Activated CD8-positive, alpha-beta memory T cell treated with anti-CD3 and anti-CD28 coated beads for 36 hours (primary cell): ENCODE measurements at regions not wholly inside any gene's neighbourhood (a gene's known extent, or its start where the extent isn't known, plus 50 kb on each side); places are given as distances from the start of the nearest gene placed in this dataset.

Source experiments
- CTCF ChIA-PET: fragments of 350-600 bp; sonication (Branson Sonifier 250); formaldehyde crosslinking; loops from one replicate; lab custom pipeline; 2021; ENCODE audit warnings: antibody characterized with exemption; lab: Charles Lee
- POLR2A ChIA-PET: fragments of 350-600 bp; sonication (Branson Sonifier 250); formaldehyde crosslinking; loops from one replicate; lab custom pipeline; 2021; ENCODE audit warnings: antibody characterized with exemption; lab: Charles Lee

DNA sequence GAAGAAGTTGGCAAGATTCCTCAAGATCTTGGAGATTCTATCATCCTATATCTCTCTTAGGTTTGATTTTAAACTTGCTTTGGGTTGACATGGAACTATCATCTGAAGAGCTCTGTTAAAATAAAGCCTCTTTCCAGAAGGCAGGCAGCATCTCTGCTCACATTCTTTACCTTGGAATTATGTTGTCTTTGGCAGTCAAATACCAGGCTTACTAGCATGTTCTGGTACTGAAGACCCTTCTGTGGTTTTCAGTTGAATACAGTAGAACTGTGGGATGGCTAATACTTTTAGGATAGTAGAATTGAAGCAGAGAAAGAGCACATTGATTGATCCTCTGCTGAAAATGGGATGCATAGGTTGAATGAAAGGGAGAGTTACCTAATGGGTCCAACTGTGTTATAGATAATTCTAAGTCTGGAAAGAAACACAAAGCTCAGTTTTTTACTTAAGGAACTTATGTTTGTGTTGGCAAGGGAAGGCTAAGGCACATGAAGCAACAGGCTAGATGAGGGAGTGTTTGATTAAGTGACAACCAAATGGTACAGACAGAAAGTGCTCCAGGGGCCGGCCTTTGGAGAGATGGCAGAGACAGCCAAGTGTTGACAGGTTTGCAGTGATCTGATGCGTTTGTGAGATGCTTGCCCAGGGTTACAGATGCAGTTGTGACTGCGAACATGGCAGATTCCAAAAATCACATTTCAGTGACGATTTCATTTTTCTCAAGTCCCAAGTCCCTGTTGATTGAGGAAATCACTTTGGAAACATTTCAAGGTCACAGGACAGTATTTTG, 397.9 kb downstream of the MEIS1 start:
- ChIA-PET CTCF (no interaction called here), POLR2A (no interaction called here)

- CTCF ChIA-PET = no interaction called here
- POLR2A ChIA-PET = no interaction called here
Observed at GRCh38 chr2:66834859-66835258, 399.9 kb downstream of the MEIS1 start.

- CTCF ChIA-PET = no interaction called here
- POLR2A ChIA-PET = no interaction called here
Observed at GRCh38 chr2:66836851-66837250, 401.9 kb downstream of the MEIS1 start.

- ChIA-PET POLR2A (no interaction called here), CTCF (no interaction called here)
Observed at GRCh38 chr2:66839551-66840320, 404.8 kb downstream of the MEIS1 start.

DNA sequence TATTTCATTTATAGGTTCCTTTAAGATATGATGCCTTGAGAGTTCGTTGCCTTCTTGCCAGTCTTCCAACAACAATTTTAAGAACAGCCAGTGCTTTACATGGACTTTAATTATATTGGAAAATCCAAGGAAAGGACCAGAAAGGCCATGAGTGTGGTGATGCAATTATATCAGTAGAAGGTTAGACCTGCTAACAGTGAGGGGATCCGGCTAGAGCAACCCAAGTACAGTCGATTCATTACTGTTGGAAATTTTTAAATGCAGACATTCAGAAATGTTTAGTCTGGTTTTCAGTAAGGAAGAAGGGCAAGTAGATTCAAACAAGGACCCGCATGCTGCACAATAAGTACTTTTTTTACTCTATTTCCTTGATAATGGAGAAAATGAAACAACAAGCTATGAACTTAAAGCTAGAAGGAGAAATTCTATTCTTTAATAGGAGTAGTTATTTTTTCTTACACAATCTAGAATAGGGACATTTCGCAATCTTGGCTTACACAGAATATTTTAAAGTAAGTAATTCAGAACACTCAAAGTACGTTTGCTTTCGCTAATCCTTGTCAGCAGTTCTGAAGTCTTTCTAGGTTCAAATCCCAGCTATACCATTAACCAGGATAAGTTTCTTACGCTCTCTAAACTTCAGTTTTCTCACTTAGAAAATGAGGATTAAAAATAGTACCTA, 405.5 kb downstream of the MEIS1 start:
- CTCF ChIA-PET = no interaction called here
- POLR2A ChIA-PET = no interaction called here

- POLR2A ChIA-PET = no interaction called here
- CTCF ChIA-PET = no interaction called here
Observed at GRCh38 chr2:66843847-66844246, 408.9 kb downstream of the MEIS1 start.

GRCh38 chr2:66845307-66845706, 410.4 kb downstream of the MEIS1 start:
- POLR2A ChIA-PET = no interaction called here
- CTCF ChIA-PET = no interaction called here

DNA sequence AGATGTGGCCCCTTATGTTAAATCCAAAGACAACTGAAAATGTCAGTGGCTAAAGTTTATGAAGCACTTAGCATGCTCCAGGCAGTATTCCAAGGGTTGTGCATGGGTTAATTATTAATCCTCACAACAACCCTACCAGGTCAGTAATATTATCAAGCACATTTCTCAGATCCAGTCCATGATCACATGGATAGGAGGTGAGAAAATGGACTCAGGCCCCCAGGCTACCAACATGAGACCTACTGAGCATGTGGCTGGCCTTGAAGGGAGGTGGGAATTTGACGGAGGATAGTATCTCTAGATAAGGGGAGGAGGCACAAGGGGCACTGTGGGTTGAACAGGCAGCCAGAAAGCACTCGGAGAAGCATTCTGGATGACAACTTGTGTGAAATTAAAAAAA, 412.0 kb downstream of the MEIS1 start:
- ChIA-PET CTCF (no interaction called here), POLR2A (no interaction called here)

- CTCF ChIA-PET = no interaction called here
Observed at GRCh38 chr2:66849153-66849755, 414.3 kb downstream of the MEIS1 start.

DNA sequence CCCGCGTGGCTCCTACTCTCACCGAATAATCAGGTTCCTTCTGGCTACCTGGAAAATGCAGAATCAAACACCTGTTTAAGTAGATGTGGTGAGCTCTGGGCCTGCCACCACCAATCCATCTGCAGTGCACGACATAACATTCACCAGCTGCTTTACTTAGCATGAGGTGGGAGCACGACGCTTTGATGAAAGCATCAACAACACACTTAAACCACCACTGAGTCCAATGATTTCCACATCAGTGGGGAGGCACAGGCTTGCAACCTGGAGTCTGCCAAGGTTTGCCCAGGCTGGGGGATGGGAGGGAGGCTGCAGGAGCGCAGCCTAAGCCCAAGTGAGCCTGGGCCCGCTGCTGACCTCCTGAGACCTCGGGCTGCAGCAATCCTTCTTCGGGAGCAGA, 415.5 kb downstream of the MEIS1 start:
- POLR2A ChIA-PET = no interaction called here
- CTCF ChIA-PET = no interaction called here

More at GRCh38 chr2:66849153-66849755, 414.3 kb downstream of the MEIS1 start:
- POLR2A ChIA-PET = no interaction called here

- ChIA-PET POLR2A (no interaction called here), CTCF (no interaction called here)
Observed at GRCh38 chr2:66851449-66851872, 416.5 kb downstream of the MEIS1 start.

DNA sequence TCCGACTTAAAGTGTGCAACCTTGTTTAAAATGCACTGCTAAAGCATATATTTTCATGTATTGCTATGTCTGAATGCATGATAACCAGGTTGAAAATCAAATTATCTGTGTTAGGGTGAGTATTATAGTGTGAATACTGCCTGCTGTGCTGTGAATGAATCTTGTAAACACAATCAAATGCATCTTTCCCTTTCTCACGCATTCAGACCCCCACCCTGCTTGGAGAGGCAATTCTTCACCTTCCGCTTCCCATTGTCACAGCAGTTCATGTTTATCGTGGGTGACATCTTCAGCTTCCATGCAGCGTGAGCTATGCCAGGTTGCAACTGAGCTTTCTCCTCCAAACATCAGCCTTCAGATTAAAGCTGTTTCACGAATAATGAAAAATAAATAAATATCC, 418.0 kb downstream of the MEIS1 start:
- ChIA-PET POLR2A (no interaction called here), CTCF (no interaction called here)

DNA sequence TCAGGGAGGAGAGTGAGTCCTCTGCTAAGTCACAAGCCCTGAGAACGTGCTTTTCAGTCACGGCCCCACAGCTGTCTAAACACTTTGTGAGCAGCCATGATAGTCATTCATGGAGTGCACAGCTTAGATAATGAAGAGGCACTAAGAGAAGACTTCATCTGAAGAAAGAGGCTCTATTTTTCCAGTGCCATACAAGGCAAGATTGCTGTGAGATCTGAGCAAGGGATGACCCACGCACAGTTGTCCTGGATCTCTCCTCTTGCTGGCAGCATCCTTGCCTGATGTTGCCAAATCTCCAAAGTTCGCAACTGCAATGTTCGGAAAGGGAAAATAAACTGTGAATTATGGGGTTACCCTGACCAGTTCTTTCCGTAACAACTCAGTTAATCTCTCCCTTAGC, 418.7 kb downstream of the MEIS1 start:
- ChIA-PET CTCF (no interaction called here), POLR2A (no interaction called here)

- CTCF ChIA-PET = no interaction called here
Observed at GRCh38 chr2:66854298-66854697, 419.4 kb downstream of the MEIS1 start.

DNA sequence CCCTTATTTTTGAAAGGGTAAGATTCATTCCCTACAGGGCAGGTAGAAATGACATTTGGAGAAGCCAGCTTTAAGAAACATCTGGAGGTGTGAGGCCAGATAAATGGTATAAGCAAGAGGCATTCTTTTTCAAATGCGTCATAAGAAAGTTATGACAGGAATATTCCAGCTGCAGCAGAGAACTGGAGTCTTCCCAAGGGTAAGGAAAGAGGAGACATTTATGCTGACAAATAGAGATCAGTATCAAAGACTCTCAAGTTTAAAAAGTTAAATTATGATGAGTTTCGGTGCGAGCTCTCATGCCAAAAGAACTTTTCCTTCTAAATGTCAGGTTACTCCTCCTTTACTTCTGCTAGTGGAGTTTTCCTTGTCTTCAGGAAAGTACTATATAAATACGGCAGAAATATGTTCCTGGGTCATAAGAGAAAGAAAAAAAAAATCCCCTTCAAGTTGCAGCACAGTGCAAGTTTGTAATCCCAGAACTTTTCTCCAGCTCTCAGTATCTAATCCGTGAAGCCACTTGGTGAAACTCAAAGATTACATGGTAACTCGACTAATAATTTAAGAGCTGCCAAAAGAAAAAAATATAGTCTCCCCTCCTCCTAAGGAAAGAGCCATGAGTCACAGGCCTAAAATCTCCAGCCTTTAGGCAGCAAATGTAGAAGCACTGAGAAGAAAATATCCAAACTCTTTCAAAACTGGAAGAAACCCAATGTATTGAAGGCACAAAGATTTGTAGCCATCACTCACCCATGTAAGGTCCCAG, 428.1 kb downstream of the MEIS1 start:
- CTCF ChIA-PET = no interaction called here
- POLR2A ChIA-PET = no interaction called here

More at GRCh38 chr2:66854298-66854697, 419.4 kb downstream of the MEIS1 start:
- POLR2A ChIA-PET = no interaction called here

- ChIA-PET POLR2A (no interaction called here), CTCF (no interaction called here)
Observed at GRCh38 chr2:66865161-66865560, 430.2 kb downstream of the MEIS1 start.

DNA sequence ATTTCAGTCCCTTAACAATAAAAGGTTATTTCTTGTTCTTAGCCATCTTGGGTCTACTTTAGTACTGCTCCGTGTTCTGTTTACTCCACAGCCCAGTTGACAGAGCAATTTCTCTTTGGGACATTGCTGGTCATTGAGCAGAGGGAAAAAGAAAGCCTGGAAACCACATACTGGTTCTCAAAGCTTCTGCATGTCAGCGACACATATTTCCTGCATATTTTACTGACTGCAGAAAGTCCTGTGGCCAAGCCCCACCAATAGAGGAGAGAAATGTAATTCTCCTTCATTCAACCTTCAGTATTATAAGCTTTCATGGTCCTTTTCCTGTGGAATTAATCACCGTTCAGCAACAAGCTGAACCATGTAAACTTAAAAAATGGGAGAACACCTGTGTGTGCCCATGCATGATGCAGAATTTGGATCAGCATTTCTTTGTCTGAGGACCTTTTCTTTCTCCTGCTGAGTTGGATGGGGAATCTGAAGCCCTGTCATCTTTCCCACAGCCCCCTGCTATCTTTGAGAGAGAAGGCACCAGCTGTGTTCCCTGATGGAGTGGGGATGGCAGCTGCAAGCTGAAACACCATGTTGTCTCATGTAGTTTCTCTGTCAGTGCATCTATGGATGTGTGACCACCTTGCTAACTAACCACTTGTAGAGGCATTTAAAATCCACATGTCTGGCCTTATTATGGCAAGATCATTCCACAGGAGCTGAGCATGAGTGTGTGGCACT, 431.6 kb downstream of the MEIS1 start:
- ChIA-PET CTCF (no interaction called here), POLR2A (no interaction called here)

- ChIA-PET CTCF (no interaction called here), POLR2A (no interaction called here)
Observed at GRCh38 chr2:66867063-66867441, 432.1 kb downstream of the MEIS1 start.

- CTCF ChIA-PET = no interaction called here
- POLR2A ChIA-PET = no interaction called here
Observed at GRCh38 chr2:66869076-66869475, 434.2 kb downstream of the MEIS1 start.
